ENCODE measurements at regions not wholly inside any gene's neighbourhood (a gene's known extent, or its start where the extent isn't known, plus 50 kb on each side); places are given as distances from the start of the nearest gene placed in this dataset.

- no peak for DNase-seq
These were observed 89.0 kb upstream of the PHYHIPL start for GRCh38 chr10:59087486-59087885.

- DNase-seq: no peak
These were observed 87.4 kb upstream of the PHYHIPL start for GRCh38 chr10:59088912-59089573.

- no peak for DNase-seq
These were observed 85.4 kb upstream of the PHYHIPL start for GRCh38 chr10:59090817-59091622.

- no peak for DNase-seq
These were observed 83.0 kb upstream of the PHYHIPL start for GRCh38 chr10:59093461-59093860.

- no peak for DNase-seq
These were observed 79.8 kb upstream of the PHYHIPL start for GRCh38 chr10:59096631-59097030.

GRCh38 chr10:59098387-59098786 lies 78.1 kb upstream of the PHYHIPL start:
- DNase-seq: no peak

- peak; percentile 34 for DNase-seq
These were observed 77.5 kb upstream of the PHYHIPL start for GRCh38 chr10:59098831-59099452.

GRCh38 chr10:59099481-59099880 lies 77.0 kb upstream of the PHYHIPL start:
- DNase-seq: no peak

GRCh38 chr10:59102394-59102793 lies 74.0 kb upstream of the PHYHIPL start:
- DNase-seq: no peak

- DNase-seq: no peak
These were observed 72.3 kb upstream of the PHYHIPL start for GRCh38 chr10:59104186-59104585.

- no peak for DNase-seq
These were observed 70.0 kb upstream of the PHYHIPL start for GRCh38 chr10:59106441-59106840.

- peak; percentile 27 for DNase-seq
These were observed 69.3 kb upstream of the PHYHIPL start for GRCh38 chr10:59107147-59107546.

GRCh38 chr10:59108296-59108870 lies 68.1 kb upstream of the PHYHIPL start:
- DNase-seq: no peak

- DNase-seq: no peak
These were observed 67.6 kb upstream of the PHYHIPL start for GRCh38 chr10:59108886-59109288.

GRCh38 chr10:59109826-59110225 lies 66.6 kb upstream of the PHYHIPL start:
- DNase-seq: no peak

- no peak for DNase-seq
These were observed 52.3 kb upstream of the PHYHIPL start for GRCh38 chr10:59124187-59124586.

- no peak for DNase-seq
These were observed 50.8 kb upstream of the PHYHIPL start for GRCh38 chr10:59125666-59126065.

GRCh38 chr10:59126261-59126660 lies 50.2 kb upstream of the PHYHIPL start:
- no peak for DNase-seq
